Suppressor macrophage treated with lipopolysaccharide for 1 hour (primary cell): ENCODE measurements at regions not wholly inside any gene's neighbourhood (a gene's known extent, or its start where the extent isn't known, plus 50 kb on each side); places are given as distances from the start of the nearest gene placed in this dataset.

Experiments used
- DNase-seq, 3 donors: peaks; one replicate each; pipeline ENCODE4 v3.0.0-alpha.2; 2020 to 2022

GRCh38 chr5:152900332-152900731, 495.3 kb upstream of the NMUR2 start:
- DNase-seq = no peak

- no peak for DNase-seq
These were observed 496.7 kb upstream of the NMUR2 start for GRCh38 chr5:152901754-152902153.

GRCh38 chr5:152905286-152905685, 500.2 kb upstream of the NMUR2 start:
- no peak for DNase-seq

- DNase-seq = no peak
These were observed 502.6 kb upstream of the NMUR2 start for GRCh38 chr5:152907488-152908245.

GRCh38 chr5:152912924-152913323, 507.8 kb upstream of the NMUR2 start:
- no peak for DNase-seq

- DNase-seq = no peak
These were observed 527.5 kb upstream of the NMUR2 start for GRCh38 chr5:152932621-152933020.

GRCh38 chr5:152933056-152933455, 528.0 kb upstream of the NMUR2 start:
- DNase-seq = no peak

GRCh38 chr5:152938630-152939029, 533.6 kb upstream of the NMUR2 start:
- DNase-seq = no peak

- no peak for DNase-seq
These were observed 537.7 kb upstream of the NMUR2 start for GRCh38 chr5:152942633-152943336.

GRCh38 chr5:152953788-152954483, 536.5 kb upstream of the GRIA1 start:
- DNase-seq = no peak

- DNase-seq = no peak
These were observed 533.4 kb upstream of the GRIA1 start for GRCh38 chr5:152956943-152957613.

- no peak for DNase-seq
These were observed 512.2 kb upstream of the GRIA1 start for GRCh38 chr5:152978141-152978835.

- no peak for DNase-seq
These were observed 503.3 kb upstream of the GRIA1 start for GRCh38 chr5:152987131-152987530.

- no peak for DNase-seq
These were observed 500.3 kb upstream of the GRIA1 start for GRCh38 chr5:152990217-152990616.

GRCh38 chr5:152990649-152991048, 499.8 kb upstream of the GRIA1 start:
- DNase-seq = no peak

GRCh38 chr5:152994033-152994680, 496.3 kb upstream of the GRIA1 start:
- no peak for DNase-seq

- DNase-seq = no peak
These were observed 495.2 kb upstream of the GRIA1 start for GRCh38 chr5:152995214-152995725.

- DNase-seq = no peak
These were observed 484.8 kb upstream of the GRIA1 start for GRCh38 chr5:153005711-153006110.

GRCh38 chr5:153006681-153007080, 483.8 kb upstream of the GRIA1 start:
- DNase-seq = no peak

- DNase-seq = no peak
These were observed 476.3 kb upstream of the GRIA1 start for GRCh38 chr5:153014194-153014593.

- no peak for DNase-seq
These were observed 472.3 kb upstream of the GRIA1 start for GRCh38 chr5:153018121-153018520.
